NCI-H82 (cell line): ENCODE measurements at regions not wholly inside any gene's neighbourhood (a gene's known extent, or its start where the extent isn't known, plus 50 kb on each side); places are given as distances from the start of the nearest gene placed in this dataset.
"Not testable (repeated sequence)": the region's sequence is repeated elsewhere in the genome, so short reads cannot be mapped to it uniquely, and the experiment has no call there.

Experiments used
- DNase-seq: peaks from one replicate; lab custom pipeline; 2025; lab: John Stamatoyannopoulos, UW

GRCh38 chr2:65913813-65914212, 481.4 kb upstream of the SPRED2 start:
- peak; percentile 92 for DNase-seq

DNA sequence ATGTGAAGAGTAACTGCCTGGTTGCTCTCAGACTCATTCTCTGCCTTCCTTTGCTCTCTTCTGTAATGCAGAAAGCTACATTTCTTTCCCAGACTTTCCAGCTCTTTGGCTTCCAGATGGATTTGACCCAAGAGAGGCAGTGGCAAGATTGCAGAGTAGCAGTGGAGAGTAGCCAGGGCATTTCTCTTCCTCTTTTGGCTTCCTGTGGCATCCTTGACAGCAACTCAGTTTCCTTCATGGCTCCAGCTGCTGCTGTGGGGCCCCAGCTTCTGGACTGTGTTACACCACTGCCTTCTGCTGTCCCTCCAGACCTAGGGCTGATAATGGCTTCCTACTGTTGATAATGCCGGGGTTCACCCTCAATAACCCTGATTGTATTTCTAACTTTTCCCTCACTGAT, 469.4 kb upstream of the SPRED2 start:
- no peak for DNase-seq

- no peak for DNase-seq
Measured at GRCh38 chr2:65896446-65896845, 464.0 kb upstream of the SPRED2 start.

DNA sequence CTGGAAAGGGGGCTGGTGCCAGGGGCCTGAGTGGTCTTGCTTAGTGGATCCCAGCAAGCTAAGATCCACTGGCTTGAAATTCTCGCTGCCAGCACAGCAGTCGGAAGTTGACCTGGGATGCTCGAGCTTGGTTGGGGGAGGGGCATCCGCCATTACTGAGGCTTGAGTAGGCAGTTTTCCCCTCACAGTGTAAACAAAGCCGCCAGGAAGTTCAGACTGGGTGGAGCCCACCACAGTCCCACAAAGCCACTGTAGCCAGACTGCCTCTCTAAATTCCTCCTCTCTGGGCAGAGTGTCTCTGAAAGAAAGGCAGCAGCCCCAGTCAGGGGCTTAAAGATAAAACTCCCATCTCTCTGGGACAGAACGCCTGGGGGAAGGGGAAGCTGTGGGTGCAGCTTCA, 457.7 kb upstream of the SPRED2 start:
- DNase-seq, result not testable (repeated sequence)

DNA sequence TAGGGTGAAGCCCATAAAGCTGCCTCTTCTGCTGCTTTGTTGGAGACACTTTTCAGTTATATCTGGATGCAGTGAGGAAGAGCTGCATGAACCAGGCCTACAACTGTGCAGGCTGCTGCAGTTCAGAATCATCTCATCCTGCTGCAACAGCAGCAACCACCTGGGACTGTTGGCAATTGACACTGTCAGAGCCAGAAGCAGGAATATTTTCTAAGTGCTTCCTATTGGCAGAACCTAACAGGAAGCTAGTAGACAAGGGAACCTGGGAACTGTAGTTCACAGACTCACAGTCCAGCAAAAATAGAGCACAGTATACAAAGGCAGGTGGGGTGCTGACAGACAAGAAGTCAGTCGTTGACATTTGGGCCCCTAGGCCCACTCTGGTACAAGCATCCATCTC, 452.9 kb upstream of the SPRED2 start:
- no peak for DNase-seq

DNA sequence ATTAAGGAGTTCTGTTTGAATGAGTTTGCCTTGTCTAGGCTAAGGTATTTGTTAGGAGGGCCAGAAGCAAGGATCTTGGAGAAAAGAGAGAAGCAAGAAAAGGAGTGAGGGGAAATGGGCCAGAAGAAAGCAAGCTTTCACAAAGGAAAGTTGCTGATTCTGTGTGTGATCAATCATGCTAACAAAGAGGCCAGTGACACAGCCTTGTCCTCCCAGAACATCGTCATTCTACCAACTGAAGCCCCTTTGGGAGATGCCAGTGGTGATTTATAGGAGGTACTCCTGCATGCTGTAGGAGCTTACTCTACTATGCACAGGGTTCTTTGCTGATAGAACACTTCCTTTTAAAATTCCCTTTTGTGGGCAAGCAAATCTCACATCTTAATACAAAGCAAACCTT, 449.2 kb upstream of the SPRED2 start:
- no peak for DNase-seq

GRCh38 chr2:65880436-65880835, 448.0 kb upstream of the SPRED2 start:
- DNase-seq, result no peak

DNA sequence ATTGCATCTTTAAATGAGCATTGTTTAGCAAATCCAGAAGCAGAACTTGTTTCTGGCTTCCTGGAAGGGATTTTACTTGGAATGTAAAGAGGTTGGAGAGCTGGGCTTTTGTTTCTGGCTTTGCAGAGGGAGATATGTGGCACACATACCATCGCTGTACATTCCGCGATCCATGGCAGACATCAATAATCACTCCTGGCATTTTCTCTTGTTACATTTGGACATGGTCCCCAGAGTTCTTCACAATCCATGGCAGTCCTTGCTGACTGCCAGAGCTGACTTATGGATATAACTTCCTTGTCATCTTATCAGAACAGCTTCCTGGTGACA, 445.6 kb upstream of the SPRED2 start:
- DNase-seq, result no peak

DNA sequence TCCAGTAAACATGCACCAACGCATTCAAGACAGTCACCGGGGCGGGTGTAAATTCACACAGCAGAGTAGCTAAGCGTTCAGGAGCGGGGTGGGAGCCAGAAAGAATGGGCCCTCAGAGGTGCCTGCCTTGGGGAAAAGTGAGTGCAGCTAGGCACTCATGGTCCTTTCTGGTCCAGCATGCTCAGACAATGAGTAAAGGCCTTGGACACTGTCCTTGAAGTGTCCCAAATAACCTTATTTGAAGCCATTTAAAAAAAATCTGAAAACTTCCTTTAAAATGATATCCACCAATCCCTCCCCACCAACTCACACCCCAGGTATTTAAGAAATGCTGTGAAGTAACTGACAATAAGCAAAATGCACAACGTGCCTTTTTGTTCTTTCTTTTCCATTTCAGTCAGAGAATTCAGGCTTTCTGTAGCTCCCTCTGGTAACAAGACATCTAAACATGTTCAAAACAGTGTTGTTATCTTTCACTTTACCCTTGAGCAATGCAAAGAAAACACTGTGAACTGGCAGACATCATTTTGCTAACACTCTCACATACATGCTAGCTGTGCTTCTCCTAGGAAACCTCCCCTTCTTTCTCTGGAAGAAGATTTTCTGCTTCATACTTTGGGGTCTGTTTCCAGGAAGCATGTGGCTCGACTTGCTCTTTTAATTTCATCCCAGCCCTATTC, 445.1 kb upstream of the SPRED2 start:
- no peak for DNase-seq

DNA sequence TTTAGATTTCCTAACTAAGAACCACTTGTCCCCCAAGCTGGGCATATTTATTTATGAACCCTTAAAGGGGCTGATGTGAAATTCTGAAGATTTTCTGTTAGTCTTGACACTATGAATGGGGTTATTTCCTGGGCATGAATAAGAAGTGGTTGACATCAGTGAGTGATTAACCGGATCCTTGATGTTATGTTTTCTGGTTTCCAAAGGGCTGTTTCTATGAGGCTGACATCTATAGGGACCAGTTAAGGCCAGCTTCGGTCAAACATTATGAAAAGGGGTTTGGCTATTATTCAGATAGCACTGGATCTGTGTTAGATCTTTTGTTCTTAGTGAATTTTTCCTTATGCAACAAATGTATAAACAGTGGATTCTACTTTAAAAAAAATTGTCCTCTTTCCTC, 443.7 kb upstream of the SPRED2 start:
- no peak for DNase-seq

DNA sequence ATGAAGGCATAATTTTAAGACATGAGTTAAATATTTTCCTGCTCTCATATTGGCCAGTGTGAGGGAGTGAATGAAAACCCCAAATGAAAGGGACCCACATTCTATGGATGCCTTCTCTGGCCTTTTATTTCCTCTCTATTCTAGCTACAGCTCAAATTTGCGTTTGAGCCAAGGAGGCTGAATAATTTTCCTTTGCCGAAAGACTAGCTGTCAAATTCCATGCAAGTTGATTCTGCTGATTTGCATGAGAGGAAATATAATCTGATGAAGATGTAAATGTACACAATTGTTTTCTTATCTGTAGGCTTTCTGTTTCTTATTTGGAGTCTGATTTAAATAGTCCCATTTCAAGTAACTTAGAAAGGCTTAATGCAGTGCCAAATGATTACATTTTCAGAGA, 438.4 kb upstream of the SPRED2 start:
- no peak for DNase-seq

GRCh38 chr2:65869296-65869695, 436.9 kb upstream of the SPRED2 start:
- no peak for DNase-seq

GRCh38 chr2:65868177-65868576, 435.8 kb upstream of the SPRED2 start:
- no peak for DNase-seq

- no peak for DNase-seq
Measured at GRCh38 chr2:65867446-65867845, 435.0 kb upstream of the SPRED2 start.

- DNase-seq, result peak; percentile 22
Measured at GRCh38 chr2:65866148-65866547, 433.7 kb upstream of the SPRED2 start.

DNA sequence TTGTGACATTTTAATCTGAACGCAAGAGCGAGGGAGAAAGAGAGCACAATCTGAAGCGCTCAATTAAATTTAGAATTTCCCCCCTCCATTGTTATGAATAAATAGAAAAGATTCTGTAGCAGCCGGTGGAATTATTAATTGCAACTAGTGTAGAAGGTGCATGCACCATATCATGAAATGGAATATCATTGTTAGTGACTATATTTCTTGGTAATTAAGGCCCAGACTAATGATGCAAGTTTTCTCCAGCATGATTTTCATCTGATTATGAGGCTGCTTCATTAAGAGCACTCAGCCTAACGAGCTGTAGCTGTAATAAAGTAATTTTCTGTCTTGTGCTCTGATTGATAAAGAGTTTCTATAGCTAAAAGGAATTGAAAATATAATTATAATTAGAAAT, 432.2 kb upstream of the SPRED2 start:
- no peak for DNase-seq

GRCh38 chr2:65863713-65864112, 431.3 kb upstream of the SPRED2 start:
- DNase-seq, result no peak

- DNase-seq, result no peak
Measured at GRCh38 chr2:65856928-65857327, 424.5 kb upstream of the SPRED2 start.

GRCh38 chr2:65856423-65856822, 424.0 kb upstream of the SPRED2 start:
- DNase-seq, result peak; percentile 11

DNA sequence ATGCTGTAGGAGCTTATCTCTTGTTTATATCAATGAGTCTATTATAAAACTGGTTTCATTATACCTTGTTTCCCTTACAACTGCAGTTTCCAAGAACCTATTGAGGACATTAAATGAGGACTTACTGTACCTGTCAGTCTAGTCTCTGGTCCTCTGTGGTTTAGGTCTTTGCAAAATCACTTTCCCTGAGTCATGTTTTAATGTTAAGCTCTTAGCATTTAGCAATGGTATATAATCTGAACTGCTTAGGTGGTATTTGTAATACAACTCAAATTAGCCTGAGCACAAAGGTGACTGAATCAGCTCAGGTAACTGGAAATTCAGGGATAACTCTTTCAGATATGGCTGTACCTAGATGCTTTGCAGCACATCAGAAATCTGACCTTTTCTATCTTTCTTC, 418.3 kb upstream of the SPRED2 start:
- no peak for DNase-seq

DNA sequence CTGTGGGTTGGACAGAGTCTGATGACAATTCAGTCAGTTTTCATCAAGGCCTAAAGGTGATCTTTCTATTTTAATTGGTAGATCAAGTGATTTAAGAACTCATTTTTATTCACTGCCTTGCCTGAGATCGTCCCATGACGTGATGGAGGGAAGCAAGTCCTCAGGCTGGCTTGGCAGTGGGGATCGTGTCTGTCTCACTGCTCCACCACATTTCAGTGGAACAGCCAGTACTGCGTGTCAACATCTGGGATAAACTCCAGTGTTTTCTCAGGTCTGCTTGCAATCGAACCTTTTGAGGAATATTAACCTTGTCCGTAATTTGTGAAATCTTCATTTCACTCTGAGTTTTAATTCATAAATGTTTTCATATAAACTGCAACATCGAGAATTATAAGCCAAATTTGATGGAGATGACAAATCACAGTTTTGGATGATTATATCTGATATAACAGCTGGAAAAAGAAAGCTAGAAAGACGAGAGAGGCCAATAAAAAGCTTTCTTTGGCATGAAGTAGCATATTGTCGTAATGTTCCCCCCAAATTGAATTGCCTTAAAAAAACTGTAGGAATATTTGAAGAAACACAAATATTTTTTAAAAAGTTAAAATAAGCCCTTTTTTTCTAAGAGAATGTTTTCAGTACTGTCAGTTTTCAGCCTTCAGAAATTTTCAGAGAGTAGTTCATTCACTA, 414.7 kb upstream of the SPRED2 start:
- no peak for DNase-seq

GRCh38 chr2:65845442-65846182, 413.2 kb upstream of the SPRED2 start:
- DNase-seq, result no peak

GRCh38 chr2:65842104-65842503, 409.7 kb upstream of the SPRED2 start:
- no peak for DNase-seq
